GM19239 (cell line): ENCODE measurements at regions not wholly inside any gene's neighbourhood (a gene's known extent, or its start where the extent isn't known, plus 50 kb on each side); places are given as distances from the start of the nearest gene placed in this dataset.

Source experiments
- DNase-seq: peaks from one replicate; pipeline ENCODE4 v3.0.0; 2011; ENCODE audit warnings: low spot score; ENCODE audit not compliant: insufficient read length
- FAIRE-seq: peaks from 2 replicates; lab custom pipeline; 2011; peaks lifted over from hg19 to GRCh38; lab: Jason Lieb, UNC

DNA sequence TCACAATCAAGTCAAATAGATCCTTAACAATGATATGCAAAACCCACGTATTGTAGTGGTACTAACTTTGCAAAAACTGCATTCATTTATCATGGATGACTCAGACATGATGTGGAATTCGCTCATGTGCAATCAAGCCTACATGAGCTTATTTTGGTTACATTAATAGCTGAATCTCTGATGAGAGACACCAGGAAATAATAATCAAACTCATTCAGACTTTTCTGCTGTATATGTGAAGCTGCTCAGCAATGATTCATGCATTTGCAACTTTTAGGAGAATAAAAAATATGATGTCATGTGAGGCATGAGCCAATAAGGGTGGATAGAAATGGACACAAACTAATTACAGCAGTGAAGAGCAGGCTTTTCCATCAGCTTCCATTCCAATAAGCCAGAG lies 1075.8 kb upstream of the TMEM132C start:
- DNase-seq = no peak
- FAIRE-seq = no peak

GRCh38 chr12:127192391-127192790 lies 1074.6 kb upstream of the TMEM132C start:
- no peak for FAIRE-seq
- DNase-seq = no peak

GRCh38 chr12:127193341-127193740 lies 1073.6 kb upstream of the TMEM132C start:
- no peak for FAIRE-seq
- no peak for DNase-seq

GRCh38 chr12:127194176-127194575 lies 1072.8 kb upstream of the TMEM132C start:
- DNase-seq (no peak), FAIRE-seq (no peak)

DNA sequence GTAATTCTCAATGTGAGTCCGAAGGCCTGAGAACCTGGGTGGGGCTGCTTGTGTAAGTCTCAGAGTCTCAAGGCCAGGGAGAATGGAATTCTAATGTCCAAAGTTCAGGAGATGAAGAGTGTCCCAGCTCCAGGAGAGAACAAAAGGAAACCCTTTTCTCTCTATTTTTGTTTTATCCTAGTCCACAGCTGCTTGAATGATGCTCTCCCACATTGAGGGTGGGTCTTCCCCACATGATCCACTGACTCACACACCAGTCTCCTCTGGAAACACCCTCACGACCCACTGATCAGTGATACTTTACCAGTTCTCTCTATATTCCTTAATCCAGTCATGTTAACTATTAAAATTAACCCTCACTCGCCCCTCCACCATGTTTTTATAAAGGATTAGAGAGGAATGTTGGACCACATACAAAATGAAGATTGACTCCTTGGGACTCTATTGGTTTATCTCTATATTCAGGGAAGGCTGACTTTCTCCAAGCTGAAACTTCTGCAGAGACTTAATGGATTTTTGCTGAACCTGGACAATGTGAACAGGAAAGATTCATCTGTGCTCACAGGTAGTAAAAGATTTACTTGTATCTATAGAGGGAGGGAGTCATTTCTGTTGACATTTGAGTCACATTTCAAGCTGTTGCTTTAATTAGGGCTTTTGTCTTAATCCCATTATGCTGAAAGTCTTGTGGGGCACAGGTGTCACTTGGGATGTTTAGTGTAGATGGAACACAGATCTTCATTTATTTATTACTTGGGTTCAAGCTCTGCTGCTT lies 1061.0 kb upstream of the TMEM132C start:
- no peak for DNase-seq
- FAIRE-seq = no peak

- no peak for DNase-seq
- no peak for FAIRE-seq
These were observed 1057.7 kb upstream of the TMEM132C start for GRCh38 chr12:127209318-127209717.

DNA sequence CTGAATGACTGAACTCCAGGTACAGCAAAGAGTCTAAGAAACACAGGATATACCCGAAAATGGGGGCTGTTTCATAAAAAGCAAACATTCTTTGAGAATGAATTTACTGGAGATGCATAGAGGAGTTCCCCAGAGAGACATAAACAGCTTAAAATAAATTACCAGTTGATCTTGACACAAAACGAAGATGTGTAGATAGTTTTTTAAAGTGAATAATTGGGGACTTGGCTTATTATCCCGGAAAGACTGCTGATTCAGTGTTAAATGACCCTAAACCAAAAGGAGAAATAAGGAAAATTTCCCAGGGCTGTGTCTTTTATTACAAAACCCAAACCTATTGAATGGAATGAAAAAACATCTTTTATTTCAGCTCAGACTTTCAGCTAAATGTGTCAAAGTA lies 1052.8 kb upstream of the TMEM132C start:
- no peak for DNase-seq
- FAIRE-seq = no peak

GRCh38 chr12:127223011-127223410 lies 1044.0 kb upstream of the TMEM132C start:
- DNase-seq (no peak), FAIRE-seq (no peak)

DNA sequence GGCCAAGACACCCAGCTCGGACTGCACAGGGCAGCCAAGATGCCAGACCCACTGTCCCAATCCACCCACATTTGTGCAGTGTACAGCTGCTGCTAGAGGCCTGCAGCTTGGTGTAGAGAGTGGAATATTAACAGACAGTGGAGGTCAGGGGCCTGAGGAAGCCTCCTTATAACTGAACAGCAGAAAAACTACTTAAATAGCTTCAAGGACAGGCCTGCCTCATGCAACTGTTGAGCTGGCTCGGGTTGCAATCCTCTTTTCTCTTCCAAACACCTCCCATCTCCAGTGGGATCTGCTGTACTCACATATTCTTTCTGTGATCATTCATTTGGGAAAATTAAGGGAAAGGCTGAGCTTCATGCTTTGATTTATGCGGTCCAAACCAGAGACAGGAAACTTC lies 1043.2 kb upstream of the TMEM132C start:
- FAIRE-seq (no peak), DNase-seq (no peak)

- FAIRE-seq (no peak), DNase-seq (no peak)
These were observed 1036.1 kb upstream of the TMEM132C start for GRCh38 chr12:127230843-127231260.

GRCh38 chr12:127231371-127231770 lies 1035.6 kb upstream of the TMEM132C start:
- DNase-seq = no peak
- no peak for FAIRE-seq

GRCh38 chr12:127233016-127233415 lies 1034.0 kb upstream of the TMEM132C start:
- DNase-seq (no peak), FAIRE-seq (no peak)

- no peak for FAIRE-seq
These were observed 1031.2 kb upstream of the TMEM132C start for GRCh38 chr12:127235761-127236160.

DNA sequence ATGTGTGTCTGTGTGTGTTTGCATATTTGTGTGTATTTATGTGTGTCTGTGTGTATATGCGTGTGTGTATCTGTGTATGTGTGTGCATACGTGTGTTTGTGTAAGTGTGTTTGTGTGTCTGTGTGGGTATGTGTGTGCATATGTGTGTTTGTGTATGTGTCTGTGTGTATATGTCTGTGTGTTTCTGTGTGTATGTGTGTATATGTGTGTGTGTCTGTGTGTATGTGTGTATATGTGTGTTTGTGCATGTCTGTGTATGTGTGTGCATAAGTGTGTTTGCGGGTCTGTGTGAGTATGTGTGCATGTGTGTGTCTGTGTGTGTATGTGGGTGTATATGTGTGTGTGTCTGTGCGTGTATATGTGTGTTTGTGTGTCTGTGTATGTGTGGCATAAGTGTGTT lies 1030.5 kb upstream of the TMEM132C start:
- DNase-seq (no peak), FAIRE-seq (no peak)

More at GRCh38 chr12:127235761-127236160, 1031.2 kb upstream of the TMEM132C start:
- no peak for DNase-seq

GRCh38 chr12:127237151-127237550 lies 1029.8 kb upstream of the TMEM132C start:
- FAIRE-seq (no peak), DNase-seq (no peak)

- DNase-seq = no peak
- FAIRE-seq = no peak
These were observed 1028.9 kb upstream of the TMEM132C start for GRCh38 chr12:127238107-127238506.

DNA sequence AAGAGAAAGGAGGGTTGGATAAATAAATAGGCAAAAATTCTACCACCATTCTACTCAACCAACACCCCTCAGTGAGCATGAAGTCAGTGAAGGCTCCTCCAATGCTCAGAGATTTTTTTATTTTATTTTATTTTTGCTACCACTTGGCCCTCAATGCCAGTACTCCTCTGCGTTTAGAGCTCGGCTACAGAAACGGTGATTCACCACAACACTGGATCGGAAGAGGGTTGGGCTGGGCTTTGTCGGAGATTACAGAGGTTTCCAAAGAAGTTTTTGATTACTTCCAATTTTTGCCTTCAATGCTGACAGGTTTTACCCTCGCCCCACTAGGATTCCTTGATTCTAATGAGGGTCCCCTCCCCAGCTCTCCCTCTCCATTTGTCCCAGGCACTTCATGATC lies 1027.2 kb upstream of the TMEM132C start:
- FAIRE-seq (no peak), DNase-seq (no peak)

GRCh38 chr12:127240249-127240929 lies 1026.6 kb upstream of the TMEM132C start:
- FAIRE-seq (no peak), DNase-seq (no peak)

DNA sequence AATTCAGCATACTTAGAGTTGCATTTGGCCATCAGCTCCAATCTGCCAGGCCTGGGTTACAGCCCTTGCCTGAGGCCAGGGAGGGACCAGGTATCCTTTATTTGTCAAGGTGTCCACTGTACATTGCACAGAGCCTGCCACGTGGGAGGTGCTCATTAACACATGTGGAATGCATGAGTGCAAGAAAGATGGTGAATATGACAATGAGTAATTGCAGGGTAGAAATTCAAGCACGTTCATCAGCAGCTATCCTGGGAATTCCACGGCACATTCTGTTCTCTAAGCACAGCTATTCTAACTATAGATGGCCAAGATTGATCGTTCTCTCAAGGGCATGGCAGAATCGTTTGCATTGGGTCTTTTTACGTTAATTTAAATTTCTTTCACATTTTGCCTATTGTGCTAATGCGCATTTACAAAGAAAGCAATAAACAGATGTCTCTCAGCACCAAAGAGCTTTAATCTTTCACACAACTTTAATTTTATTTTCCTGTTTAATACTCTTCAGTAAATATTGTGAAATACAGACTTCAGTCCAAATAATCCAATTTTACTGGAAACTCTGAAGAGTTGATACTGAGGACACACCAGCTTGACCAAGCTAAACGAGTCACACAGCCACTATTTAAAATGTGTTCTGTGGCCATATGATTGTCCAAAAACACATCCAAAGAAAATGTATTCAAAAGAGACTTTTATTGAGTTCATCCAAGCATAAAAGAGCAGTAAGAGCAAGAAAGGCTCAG lies 1025.7 kb upstream of the TMEM132C start:
- no peak for FAIRE-seq
- DNase-seq = no peak

- no peak for FAIRE-seq
These were observed 1022.0 kb upstream of the TMEM132C start for GRCh38 chr12:127245009-127245408.

GRCh38 chr12:127245437-127245836 lies 1021.5 kb upstream of the TMEM132C start:
- DNase-seq (no peak), FAIRE-seq (no peak)

More at GRCh38 chr12:127245009-127245408, 1022.0 kb upstream of the TMEM132C start:
- no peak for DNase-seq
